OCI-LY1 (cell line): ENCODE measurements at regions not wholly inside any gene's neighbourhood (a gene's known extent, or its start where the extent isn't known, plus 50 kb on each side); places are given as distances from the start of the nearest gene placed in this dataset.

Experiments used
- H2AFZ ChIP-seq: fragments of 200-600 bp; sonication (generic), shearing (Covaris generic); 2 replicates; pipeline ENCODE4 v1.6.0; 2014; ENCODE audit warnings: antibody characterized with exemption, mild to moderate bottlenecking, low read length
- H3F3A ChIP-seq: fragments of 200-600 bp; sonication (generic), shearing (Covaris generic); 2 replicates; pipeline ENCODE4 v1.6.0; 2014; ENCODE audit warnings: mild to moderate bottlenecking, antibody characterized with exemption, low read length, moderate library complexity; ENCODE audit not compliant: insufficient read depth
- H3K27ac ChIP-seq: fragments of 200-600 bp; sonication (generic); 2 replicates; pipeline ENCODE4 v1.5.1; 2014; ENCODE audit warnings: low read length, mixed run types, mild to moderate bottlenecking, low read depth; ENCODE audit not compliant: poor library complexity, severe bottlenecking
- H3K27me3 ChIP-seq: fragments of 200-600 bp; sonication (generic); 2 replicates; pipeline ENCODE4 v1.6.0; 2014; ENCODE audit warnings: antibody characterized with exemption, mild to moderate bottlenecking, low read length, moderate library complexity; ENCODE audit not compliant: insufficient read depth
- H3K36me3 ChIP-seq: fragments of 200-600 bp; sonication (generic); 2 replicates; pipeline ENCODE4 v1.6.1; 2014; ENCODE audit warnings: mild to moderate bottlenecking, antibody characterized with exemption, low read length, moderate library complexity, mixed read lengths; ENCODE audit not compliant: insufficient read depth
- H3K4me1 ChIP-seq: fragments of 200-600 bp; sonication (generic); 2 replicates; pipeline ENCODE4 v1.5.1; 2014; ENCODE audit warnings: mild to moderate bottlenecking, low read length, moderate library complexity; ENCODE audit not compliant: insufficient read depth, severe bottlenecking
- H3K4me2 ChIP-seq: fragments of 200-600 bp; sonication (generic), shearing (Covaris generic); 2 replicates; pipeline ENCODE4 v1.6.1; 2014; ENCODE audit warnings: low read length
- H3K4me3 ChIP-seq: fragments of 200-600 bp; sonication (generic); 2 replicates; pipeline ENCODE4 v1.5.1; 2014; ENCODE audit warnings: low read length, low read depth, mild to moderate bottlenecking, mixed read lengths; ENCODE audit not compliant: poor library complexity, severe bottlenecking
- H3K79me2 ChIP-seq: fragments of 200-600 bp; shearing (Covaris generic); 2 replicates; pipeline ENCODE4 v1.6.1; 2016; ENCODE audit warnings: mixed run types, low read length, mixed read lengths; ENCODE audit not compliant: insufficient read depth
- H3K9ac ChIP-seq: fragments of 200-600 bp; sonication (generic), shearing (Covaris generic); 2 replicates; pipeline ENCODE4 v1.6.1; 2014; ENCODE audit warnings: mild to moderate bottlenecking, low read length, mixed read lengths
- H3K9me2 ChIP-seq: fragments of 200-600 bp; sonication (generic), shearing (Covaris generic); 2 replicates; pipeline ENCODE4 v1.6.1; 2014; ENCODE audit warnings: low read depth, mild to moderate bottlenecking, low read length, mixed read lengths
- H3K9me3 ChIP-seq: fragments of 200-600 bp; shearing (Covaris generic); 2 replicates; pipeline ENCODE4 v1.6.1; 2014; ENCODE audit warnings: low read length, mixed read lengths
- H4K20me1 ChIP-seq: fragments of 200-600 bp; sonication (generic), shearing (Covaris generic); 2 replicates; pipeline ENCODE4 v1.6.0; 2016; ENCODE audit warnings: mild to moderate bottlenecking, low read length; ENCODE audit not compliant: insufficient read depth
- EZH2 ChIP-seq: fragments of 200-600 bp; sonication (generic), shearing (Covaris generic); IDR thresholded peaks from 2 replicates; pipeline ENCODE4 v1.8.0; 2017; ENCODE audit warnings: borderline replicate concordance, mixed run types, mild to moderate bottlenecking, antibody characterized with exemption, low read length, moderate library complexity, mixed read lengths
- TF ChIP-seq, protein P1 (sequence below): fragments of 200-600 bp; sonication (generic), shearing (Covaris generic); IDR thresholded peaks from 2 replicates; pipeline ENCODE4 v1.5.1; 2017; ENCODE audit warnings: mild to moderate bottlenecking, antibody characterized with exemption, low read length, moderate library complexity, mixed read lengths

DNA sequence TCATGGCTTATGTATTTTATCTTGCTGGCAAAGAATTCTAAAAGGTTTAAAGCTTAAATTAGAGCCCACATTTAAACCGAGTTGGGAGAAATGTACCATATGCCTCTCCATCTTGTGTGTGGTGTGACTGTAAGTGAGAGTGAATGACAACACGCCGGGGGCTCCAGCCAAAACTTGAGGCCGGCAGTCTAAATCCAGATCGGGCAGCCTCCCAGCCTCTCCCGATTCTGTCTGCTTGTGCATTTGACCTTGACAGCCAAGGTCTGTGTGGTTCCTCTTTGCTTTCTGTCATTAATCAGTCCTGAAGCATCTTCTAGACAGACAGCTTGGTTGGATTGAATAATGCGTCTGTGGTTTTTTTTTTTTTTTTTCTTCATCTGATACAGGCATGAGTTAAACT lies 1093.2 kb upstream of the EEF2KMT start:
- H3K9ac ChIP-seq: no peak overlapping the region
- no peaks in the 10 kb centered on the region for H3K36me3 ChIP-seq
- TF ChIP-seq, protein P1, sequence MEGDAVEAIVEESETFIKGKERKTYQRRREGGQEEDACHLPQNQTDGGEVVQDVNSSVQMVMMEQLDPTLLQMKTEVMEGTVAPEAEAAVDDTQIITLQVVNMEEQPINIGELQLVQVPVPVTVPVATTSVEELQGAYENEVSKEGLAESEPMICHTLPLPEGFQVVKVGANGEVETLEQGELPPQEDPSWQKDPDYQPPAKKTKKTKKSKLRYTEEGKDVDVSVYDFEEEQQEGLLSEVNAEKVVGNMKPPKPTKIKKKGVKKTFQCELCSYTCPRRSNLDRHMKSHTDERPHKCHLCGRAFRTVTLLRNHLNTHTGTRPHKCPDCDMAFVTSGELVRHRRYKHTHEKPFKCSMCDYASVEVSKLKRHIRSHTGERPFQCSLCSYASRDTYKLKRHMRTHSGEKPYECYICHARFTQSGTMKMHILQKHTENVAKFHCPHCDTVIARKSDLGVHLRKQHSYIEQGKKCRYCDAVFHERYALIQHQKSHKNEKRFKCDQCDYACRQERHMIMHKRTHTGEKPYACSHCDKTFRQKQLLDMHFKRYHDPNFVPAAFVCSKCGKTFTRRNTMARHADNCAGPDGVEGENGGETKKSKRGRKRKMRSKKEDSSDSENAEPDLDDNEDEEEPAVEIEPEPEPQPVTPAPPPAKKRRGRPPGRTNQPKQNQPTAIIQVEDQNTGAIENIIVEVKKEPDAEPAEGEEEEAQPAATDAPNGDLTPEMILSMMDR: no peak
- H3K9me2 ChIP-seq: no peaks in the 10 kb centered on the region
- H3K4me3 ChIP-seq: no peak overlapping the region
- no peaks in the 10 kb centered on the region for H3K27me3 ChIP-seq
- no peaks in the 10 kb centered on the region for H4K20me1 ChIP-seq
- no peaks in the 10 kb centered on the region for H3K9me3 ChIP-seq
- H3K79me2 ChIP-seq: no peaks in the 10 kb centered on the region
- H3K4me1 ChIP-seq: no peaks in the 10 kb centered on the region
- H2AFZ ChIP-seq: no peak overlapping the region
- H3K4me2 ChIP-seq: no peak overlapping the region
- H3F3A ChIP-seq: no peaks in the 10 kb centered on the region
- no peak overlapping the region for H3K27ac ChIP-seq

DNA sequence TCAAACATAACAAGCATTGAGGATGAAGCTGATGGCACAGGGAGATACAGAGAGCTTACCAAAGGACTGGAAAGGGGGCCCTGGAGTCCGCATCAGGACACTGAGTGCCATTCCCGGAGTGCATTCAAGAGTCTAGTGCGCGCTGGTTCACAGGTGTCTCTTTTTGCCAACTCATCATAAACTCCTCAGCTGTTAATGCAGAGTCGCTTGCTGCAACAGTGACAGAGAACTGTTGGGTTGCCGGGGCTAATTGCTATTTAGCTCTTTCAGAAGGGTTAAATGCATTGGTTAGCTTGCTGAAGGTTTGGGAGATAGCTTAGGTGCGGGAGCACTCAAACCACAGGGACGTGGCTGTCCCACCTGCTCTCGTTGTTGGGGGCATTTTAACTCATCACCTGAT lies 1091.6 kb upstream of the EEF2KMT start:
- H3K4me1 ChIP-seq: no peaks in the 10 kb centered on the region
- TF ChIP-seq, protein P1: no peak
- no peak for TF ChIP-seq EZH2
- H3K27ac ChIP-seq: no peak overlapping the region
- H3K4me2 ChIP-seq: no peak overlapping the region
- no peak overlapping the region for H3K4me3 ChIP-seq
- no peaks in the 10 kb centered on the region for H3K9me2 ChIP-seq
- H4K20me1 ChIP-seq: no peaks in the 10 kb centered on the region
- H2AFZ ChIP-seq: no peak overlapping the region
- H3K27me3 ChIP-seq: no peaks in the 10 kb centered on the region
- H3F3A ChIP-seq: no peaks in the 10 kb centered on the region
- H3K36me3 ChIP-seq: no peaks in the 10 kb centered on the region
- no peak overlapping the region for H3K9ac ChIP-seq
- H3K9me3 ChIP-seq: no peaks in the 10 kb centered on the region
- H3K79me2 ChIP-seq: no peaks in the 10 kb centered on the region

DNA sequence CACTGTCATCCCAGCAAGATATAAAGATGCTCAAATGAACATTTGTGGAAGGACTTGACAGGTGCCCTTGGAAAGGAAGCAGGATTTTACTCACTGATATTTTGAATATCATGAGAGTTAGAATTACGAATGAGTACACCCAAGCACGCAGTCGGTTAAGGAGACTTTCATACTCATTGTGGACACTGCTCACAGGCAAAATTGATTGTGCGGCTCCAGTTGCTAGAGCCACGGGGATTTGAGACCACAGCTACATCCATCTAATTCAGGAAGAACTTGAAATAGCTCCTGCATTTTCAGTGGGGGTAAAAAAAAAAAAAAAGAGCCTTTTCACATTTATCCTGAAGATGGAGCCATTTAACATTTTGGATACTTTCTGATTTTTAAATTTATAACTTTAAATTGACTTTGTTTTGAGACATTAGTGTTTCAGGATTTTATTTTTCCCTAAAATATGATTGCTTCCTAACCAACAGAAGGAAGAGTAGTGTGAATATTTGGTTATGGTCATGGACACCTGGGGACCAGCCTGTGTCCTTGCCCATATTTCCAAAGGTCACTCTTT lies 1080.1 kb upstream of the EEF2KMT start:
- Histone ChIP-seq H3K27me3 (no peaks in the 10 kb centered on the region), H3K9me2 (no peaks in the 10 kb centered on the region), H3K27ac (no peak overlapping the region), H4K20me1 (no peaks in the 10 kb centered on the region), H3K4me1 (no peaks in the 10 kb centered on the region), H3K79me2 (no peaks in the 10 kb centered on the region), H2AFZ (no peak overlapping the region), H3F3A (no peaks in the 10 kb centered on the region), H3K9ac (no peak overlapping the region), H3K36me3 (no peaks in the 10 kb centered on the region), H3K4me2 (no peak overlapping the region), H3K9me3 (no peaks in the 10 kb centered on the region), H3K4me3 (no peak overlapping the region)
- TF ChIP-seq, protein P1: no peak
- TF ChIP-seq EZH2: no peak
